HL-60 (cell line): ENCODE measurements at regions not wholly inside any gene's neighbourhood (a gene's known extent, or its start where the extent isn't known, plus 50 kb on each side); places are given as distances from the start of the nearest gene placed in this dataset.

Experiments
- GABPA ChIP-seq: IDR thresholded peaks from 2 replicates; pipeline ENCODE4 v1.6.1; 2012; ENCODE audit warnings: low read depth
- TF ChIP-seq, protein P1 (sequence below): IDR thresholded peaks from one replicate; pipeline ENCODE4 v1.5.1; 2011; ENCODE audit warnings: low read length, control low read depth, inconsistent platforms; ENCODE audit not compliant: insufficient read depth
- TF ChIP-seq, protein P2 (sequence below): IDR thresholded peaks from 2 replicates; pipeline ENCODE4 v1.6.1; 2012; ENCODE audit warnings: low read depth; ENCODE audit not compliant: insufficient replicate concordance

DNA sequence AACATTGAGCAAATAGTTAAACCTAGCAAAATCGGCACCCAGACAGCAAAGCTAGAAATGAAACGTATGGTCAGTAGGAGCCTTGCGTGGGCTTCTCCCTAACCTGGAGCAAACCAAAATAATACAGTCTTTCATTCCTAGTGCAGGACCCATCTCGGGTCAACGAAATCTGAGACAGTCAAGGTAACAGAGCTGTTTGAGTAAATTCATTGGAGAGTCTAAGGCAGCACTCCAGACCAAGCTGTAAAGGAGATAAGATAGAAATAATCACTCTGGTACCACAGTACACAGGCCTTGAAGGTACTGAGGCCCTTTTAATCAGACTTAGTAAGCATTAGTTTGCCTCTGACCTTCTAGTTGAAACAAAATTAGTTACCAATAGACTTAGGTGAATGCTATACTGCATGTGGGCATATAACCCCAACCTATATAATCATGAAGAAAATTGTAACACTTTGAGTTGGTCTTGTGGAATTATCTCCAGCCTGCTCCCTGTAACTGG, 54.4 kb upstream of the BICD1 start:
- TF ChIP-seq, protein P1, sequence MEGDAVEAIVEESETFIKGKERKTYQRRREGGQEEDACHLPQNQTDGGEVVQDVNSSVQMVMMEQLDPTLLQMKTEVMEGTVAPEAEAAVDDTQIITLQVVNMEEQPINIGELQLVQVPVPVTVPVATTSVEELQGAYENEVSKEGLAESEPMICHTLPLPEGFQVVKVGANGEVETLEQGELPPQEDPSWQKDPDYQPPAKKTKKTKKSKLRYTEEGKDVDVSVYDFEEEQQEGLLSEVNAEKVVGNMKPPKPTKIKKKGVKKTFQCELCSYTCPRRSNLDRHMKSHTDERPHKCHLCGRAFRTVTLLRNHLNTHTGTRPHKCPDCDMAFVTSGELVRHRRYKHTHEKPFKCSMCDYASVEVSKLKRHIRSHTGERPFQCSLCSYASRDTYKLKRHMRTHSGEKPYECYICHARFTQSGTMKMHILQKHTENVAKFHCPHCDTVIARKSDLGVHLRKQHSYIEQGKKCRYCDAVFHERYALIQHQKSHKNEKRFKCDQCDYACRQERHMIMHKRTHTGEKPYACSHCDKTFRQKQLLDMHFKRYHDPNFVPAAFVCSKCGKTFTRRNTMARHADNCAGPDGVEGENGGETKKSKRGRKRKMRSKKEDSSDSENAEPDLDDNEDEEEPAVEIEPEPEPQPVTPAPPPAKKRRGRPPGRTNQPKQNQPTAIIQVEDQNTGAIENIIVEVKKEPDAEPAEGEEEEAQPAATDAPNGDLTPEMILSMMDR: no peak
- TF ChIP-seq, protein P2, sequence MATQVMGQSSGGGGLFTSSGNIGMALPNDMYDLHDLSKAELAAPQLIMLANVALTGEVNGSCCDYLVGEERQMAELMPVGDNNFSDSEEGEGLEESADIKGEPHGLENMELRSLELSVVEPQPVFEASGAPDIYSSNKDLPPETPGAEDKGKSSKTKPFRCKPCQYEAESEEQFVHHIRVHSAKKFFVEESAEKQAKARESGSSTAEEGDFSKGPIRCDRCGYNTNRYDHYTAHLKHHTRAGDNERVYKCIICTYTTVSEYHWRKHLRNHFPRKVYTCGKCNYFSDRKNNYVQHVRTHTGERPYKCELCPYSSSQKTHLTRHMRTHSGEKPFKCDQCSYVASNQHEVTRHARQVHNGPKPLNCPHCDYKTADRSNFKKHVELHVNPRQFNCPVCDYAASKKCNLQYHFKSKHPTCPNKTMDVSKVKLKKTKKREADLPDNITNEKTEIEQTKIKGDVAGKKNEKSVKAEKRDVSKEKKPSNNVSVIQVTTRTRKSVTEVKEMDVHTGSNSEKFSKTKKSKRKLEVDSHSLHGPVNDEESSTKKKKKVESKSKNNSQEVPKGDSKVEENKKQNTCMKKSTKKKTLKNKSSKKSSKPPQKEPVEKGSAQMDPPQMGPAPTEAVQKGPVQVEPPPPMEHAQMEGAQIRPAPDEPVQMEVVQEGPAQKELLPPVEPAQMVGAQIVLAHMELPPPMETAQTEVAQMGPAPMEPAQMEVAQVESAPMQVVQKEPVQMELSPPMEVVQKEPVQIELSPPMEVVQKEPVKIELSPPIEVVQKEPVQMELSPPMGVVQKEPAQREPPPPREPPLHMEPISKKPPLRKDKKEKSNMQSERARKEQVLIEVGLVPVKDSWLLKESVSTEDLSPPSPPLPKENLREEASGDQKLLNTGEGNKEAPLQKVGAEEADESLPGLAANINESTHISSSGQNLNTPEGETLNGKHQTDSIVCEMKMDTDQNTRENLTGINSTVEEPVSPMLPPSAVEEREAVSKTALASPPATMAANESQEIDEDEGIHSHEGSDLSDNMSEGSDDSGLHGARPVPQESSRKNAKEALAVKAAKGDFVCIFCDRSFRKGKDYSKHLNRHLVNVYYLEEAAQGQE: no peak
- TF ChIP-seq GABPA: no peak
